ENCODE measurements at regions not wholly inside any gene's neighbourhood (a gene's known extent, or its start where the extent isn't known, plus 50 kb on each side); places are given as distances from the start of the nearest gene placed in this dataset.

DNA sequence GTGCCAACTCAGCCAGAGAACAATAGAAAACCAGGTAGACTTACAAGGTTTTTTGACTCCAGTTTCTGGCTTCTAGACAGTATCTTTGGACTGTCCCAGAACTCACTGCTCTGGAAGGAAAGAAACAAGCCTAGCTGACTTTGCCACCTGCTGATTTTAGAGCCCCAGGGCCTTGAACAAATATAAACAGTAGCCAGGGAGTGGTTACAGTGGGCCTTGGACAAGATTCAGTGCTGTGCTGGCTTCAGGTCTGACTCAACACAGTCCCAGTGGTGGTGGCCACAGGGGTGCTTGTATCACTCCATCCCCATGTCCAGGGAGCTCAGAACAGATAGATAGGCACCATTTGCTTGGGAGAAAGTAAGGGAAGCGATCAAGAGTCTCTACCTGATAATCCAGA is 694.1 kb upstream of the ADGRL3 start:
- no peak for ATAC-seq (ENCODE audit: low FRiP score in 2 of 2)
- WGBS, 2 donors: 75 to 80% methylated on average over 1 of the region's 1 CpG
- Histone ChIP-seq H3K27ac (no peak overlapping the region), H3K9me3 (no peaks in the 10 kb centered on the region), H3K4me3 (no peak overlapping the region), H3K27me3 (no peaks in the 10 kb centered on the region), H3K4me1 (no peaks in the 10 kb centered on the region), H3K36me3 (no peaks in the 10 kb centered on the region)
- no peak for DNase-seq
- TF ChIP-seq EP300 (IDR thresholded peaks at IDR 0.05): no peak
- TF ChIP-seq POLR2A (IDR thresholded peaks at IDR 0.05): no peak
- no peak for TF ChIP-seq POLR2AphosphoS5 (IDR thresholded peaks at IDR 0.05)
- TF ChIP-seq, protein P1, sequence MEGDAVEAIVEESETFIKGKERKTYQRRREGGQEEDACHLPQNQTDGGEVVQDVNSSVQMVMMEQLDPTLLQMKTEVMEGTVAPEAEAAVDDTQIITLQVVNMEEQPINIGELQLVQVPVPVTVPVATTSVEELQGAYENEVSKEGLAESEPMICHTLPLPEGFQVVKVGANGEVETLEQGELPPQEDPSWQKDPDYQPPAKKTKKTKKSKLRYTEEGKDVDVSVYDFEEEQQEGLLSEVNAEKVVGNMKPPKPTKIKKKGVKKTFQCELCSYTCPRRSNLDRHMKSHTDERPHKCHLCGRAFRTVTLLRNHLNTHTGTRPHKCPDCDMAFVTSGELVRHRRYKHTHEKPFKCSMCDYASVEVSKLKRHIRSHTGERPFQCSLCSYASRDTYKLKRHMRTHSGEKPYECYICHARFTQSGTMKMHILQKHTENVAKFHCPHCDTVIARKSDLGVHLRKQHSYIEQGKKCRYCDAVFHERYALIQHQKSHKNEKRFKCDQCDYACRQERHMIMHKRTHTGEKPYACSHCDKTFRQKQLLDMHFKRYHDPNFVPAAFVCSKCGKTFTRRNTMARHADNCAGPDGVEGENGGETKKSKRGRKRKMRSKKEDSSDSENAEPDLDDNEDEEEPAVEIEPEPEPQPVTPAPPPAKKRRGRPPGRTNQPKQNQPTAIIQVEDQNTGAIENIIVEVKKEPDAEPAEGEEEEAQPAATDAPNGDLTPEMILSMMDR (IDR thresholded peaks at IDR 0.05): no peak

- Histone ChIP-seq H3K4me1 (no peaks in the 10 kb centered on the region), H3K27me3 (no peaks in the 10 kb centered on the region), H3K9me3 (no peaks in the 10 kb centered on the region), H3K4me3 (no peak overlapping the region), H3K36me3 (no peaks in the 10 kb centered on the region), H3K27ac (no peak overlapping the region)
- 79 to 85% methylated on average over 3 of the region's 3 CpGs for WGBS, 2 donors
- TF ChIP-seq POLR2A (IDR thresholded peaks at IDR 0.05) (no peak), POLR2AphosphoS5 (IDR thresholded peaks at IDR 0.05) (no peak), EP300 (IDR thresholded peaks at IDR 0.05) (no peak)
- TF ChIP-seq, protein P1 (IDR thresholded peaks at IDR 0.05): no peak
- DNase-seq (no peak), ATAC-seq (ENCODE audit: low FRiP score in 2 of 2) (no peak)
Measured at GRCh38 chr4:60522265-60522664, 677.9 kb upstream of the ADGRL3 start.

GRCh38 chr4:60531776-60532379 is 668.2 kb upstream of the ADGRL3 start:
- H3K27ac ChIP-seq: no peak overlapping the region
- WGBS, 2 donors: 69 to 83% methylated on average over 4 of the region's 4 CpGs
- no peaks in the 10 kb centered on the region for H3K9me3 ChIP-seq
- ATAC-seq (ENCODE audit: low FRiP score in 2 of 2) (no peak), DNase-seq (no peak)
- H3K4me3 ChIP-seq: no peak overlapping the region
- H3K36me3 ChIP-seq: no peaks in the 10 kb centered on the region
- TF ChIP-seq EP300 (IDR thresholded peaks at IDR 0.05) (no peak), POLR2A (IDR thresholded peaks at IDR 0.05) (no peak), POLR2AphosphoS5 (IDR thresholded peaks at IDR 0.05) (no peak)
- TF ChIP-seq, protein P1 (IDR thresholded peaks at IDR 0.05): no peak
- H3K4me1 ChIP-seq: no peaks in the 10 kb centered on the region
- no peaks in the 10 kb centered on the region for H3K27me3 ChIP-seq

DNA sequence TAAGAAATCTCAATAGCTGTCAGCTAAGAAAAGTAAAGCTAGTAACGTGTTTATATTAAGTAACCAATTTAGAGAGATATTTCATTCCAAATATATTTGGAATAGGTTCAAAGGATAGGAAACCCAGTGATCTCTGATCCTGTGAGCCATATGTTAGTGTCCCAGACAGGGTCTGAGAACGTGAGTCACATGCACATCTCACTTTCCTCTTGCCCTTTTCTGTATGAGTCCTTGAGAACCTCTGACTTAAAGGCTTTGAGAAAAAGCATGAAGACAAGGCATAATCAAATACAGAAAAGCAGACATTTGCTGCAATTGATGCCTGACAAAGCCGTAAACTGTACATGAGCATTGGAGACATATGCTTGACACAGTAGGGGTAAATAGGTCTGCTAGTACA is 655.1 kb upstream of the ADGRL3 start:
- ATAC-seq (ENCODE audit: low FRiP score in 2 of 2) (no peak), DNase-seq (no peak)
- 57 to 64% methylated on average over 3 of the region's 3 CpGs for WGBS, 2 donors
- H3K27me3 ChIP-seq: no peaks in the 10 kb centered on the region
- TF ChIP-seq POLR2AphosphoS5 (IDR thresholded peaks at IDR 0.05) (no peak), POLR2A (IDR thresholded peaks at IDR 0.05) (no peak), EP300 (IDR thresholded peaks at IDR 0.05) (no peak)
- TF ChIP-seq, protein P1 (IDR thresholded peaks at IDR 0.05): no peak
- H3K9me3 ChIP-seq: no peaks in the 10 kb centered on the region
- no peak overlapping the region for H3K27ac ChIP-seq
- no peaks in the 10 kb centered on the region for H3K4me1 ChIP-seq
- H3K4me3 ChIP-seq: no peak overlapping the region
- H3K36me3 ChIP-seq: no peaks in the 10 kb centered on the region

- ATAC-seq (ENCODE audit: low FRiP score in 2 of 2): no peak
Measured at GRCh38 chr4:60562334-60562733, 637.8 kb upstream of the ADGRL3 start.

More at GRCh38 chr4:60562334-60562733, 637.8 kb upstream of the ADGRL3 start:
- Histone ChIP-seq H3K4me1 (no peaks in the 10 kb centered on the region), H3K27ac (no peak overlapping the region), H3K4me3 (no peak overlapping the region), H3K36me3 (no peaks in the 10 kb centered on the region), H3K27me3 (no peaks in the 10 kb centered on the region), H3K9me3 (no peaks in the 10 kb centered on the region)
- TF ChIP-seq POLR2AphosphoS5 (IDR thresholded peaks at IDR 0.05) (no peak), POLR2A (IDR thresholded peaks at IDR 0.05) (no peak), EP300 (IDR thresholded peaks at IDR 0.05) (no peak)
- TF ChIP-seq, protein P1 (IDR thresholded peaks at IDR 0.05): no peak
- WGBS, 2 donors: 43 to 52% methylated on average over 2 of the region's 2 CpGs
- no peak for DNase-seq

Data from upper lobe of left lung (tissue), 6 donors.